ENCODE measurements at regions not wholly inside any gene's neighbourhood (a gene's known extent, or its start where the extent isn't known, plus 50 kb on each side); places are given as distances from the start of the nearest gene placed in this dataset.

DNA sequence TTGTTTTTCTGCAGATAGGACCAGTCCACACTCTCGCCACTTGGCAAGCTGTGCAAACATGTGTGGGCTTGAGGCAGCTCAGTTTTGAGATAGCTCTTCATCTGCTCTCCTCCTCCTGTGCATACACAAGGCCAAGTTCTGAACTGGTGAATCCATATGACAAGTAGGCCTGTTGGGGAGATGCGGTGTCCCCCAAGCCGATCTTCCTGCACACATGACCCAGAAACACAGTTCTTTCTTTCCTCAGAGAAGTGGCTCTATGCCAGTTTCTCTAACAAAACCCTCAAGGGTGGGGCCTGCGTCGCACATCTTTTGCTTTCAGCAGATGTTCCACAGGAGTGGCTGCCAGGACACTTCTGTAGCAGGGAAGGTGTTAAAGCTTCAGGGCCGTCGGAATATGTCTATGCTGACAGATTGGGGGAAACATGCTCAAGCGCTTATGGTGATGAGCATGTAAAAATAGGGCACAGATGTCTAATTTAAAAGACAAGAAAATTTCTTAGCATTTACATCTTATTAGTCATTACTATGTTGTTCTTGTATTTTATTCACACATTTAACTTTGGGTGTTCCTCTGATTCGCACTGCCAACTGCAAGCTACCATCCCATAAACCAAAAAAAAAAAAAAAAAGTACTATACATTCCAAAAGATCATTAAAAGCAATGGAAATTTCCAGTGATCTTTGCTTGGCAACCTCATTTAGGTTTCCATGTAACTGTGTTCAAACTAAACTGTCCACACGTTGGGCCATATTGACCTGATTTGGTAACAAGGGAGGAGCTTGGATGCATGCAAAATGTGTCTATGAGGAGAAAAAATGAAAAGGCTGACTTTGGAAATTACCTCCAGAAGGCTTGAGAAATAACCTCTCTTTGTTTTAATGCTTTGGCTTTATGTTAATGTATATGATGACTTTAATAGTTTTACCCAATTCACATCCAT lies 1055.5 kb upstream of the KLHL29 start:
- DNase-seq: no peak
- Histone ChIP-seq H3K27ac (ENCODE audit: low read length) (no peak overlapping the region), H2AFZ (ENCODE audit: low read depth, low read length) (no peak overlapping the region), H3K9ac (ENCODE audit: low read depth, low read length) (no peak overlapping the region), H3K9me3 (ENCODE audit: insufficient read depth, low read length, severe bottlenecking) (no peaks in the 10 kb centered on the region), H3K27me3 (ENCODE audit: insufficient read depth, low read length, poor library complexity) (no peaks in the 10 kb centered on the region), H4K20me1 (ENCODE audit: insufficient read depth, low read length) (no peaks in the 10 kb centered on the region), H3K4me2 (ENCODE audit: insufficient read depth, low read length) (no peak overlapping the region), H3K36me3 (ENCODE audit: insufficient read depth, low read length) (no peaks in the 10 kb centered on the region), H3K79me2 (ENCODE audit: insufficient read depth, low read length) (no peaks in the 10 kb centered on the region), H3K4me1 (ENCODE audit: insufficient read depth, low read length) (no peaks in the 10 kb centered on the region), H3K4me3 (ENCODE audit: low read depth in 1 of 2, low read length in 2 of 2) (no peak overlapping the region)
- no peak for ATAC-seq (ENCODE audit: insufficient read depth, low read depth)
- no peak for TF ChIP-seq EZH2 (IDR thresholded peaks at IDR 0.05; ENCODE audit: borderline replicate concordance, low read depth, low read length, severe bottlenecking)

DNA sequence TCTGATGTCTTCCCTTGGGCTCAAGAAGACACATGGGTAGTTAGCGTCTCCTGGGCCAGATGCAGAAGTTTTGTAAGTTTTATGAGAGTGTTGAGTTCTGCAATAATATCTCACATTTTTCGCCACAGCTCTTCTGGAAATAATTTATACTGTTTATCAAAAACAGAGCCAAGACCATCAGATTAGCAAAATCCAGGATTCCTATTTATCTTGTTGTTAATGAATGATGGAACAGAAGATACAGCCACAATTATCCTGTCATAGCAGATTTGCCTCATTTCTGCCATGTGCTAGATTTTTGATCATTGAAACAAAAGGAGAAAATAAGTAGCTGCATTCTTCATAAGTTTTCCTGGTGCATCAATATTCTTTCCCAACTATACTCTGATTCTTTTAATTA lies 1048.6 kb upstream of the KLHL29 start:
- TF ChIP-seq, protein P1, sequence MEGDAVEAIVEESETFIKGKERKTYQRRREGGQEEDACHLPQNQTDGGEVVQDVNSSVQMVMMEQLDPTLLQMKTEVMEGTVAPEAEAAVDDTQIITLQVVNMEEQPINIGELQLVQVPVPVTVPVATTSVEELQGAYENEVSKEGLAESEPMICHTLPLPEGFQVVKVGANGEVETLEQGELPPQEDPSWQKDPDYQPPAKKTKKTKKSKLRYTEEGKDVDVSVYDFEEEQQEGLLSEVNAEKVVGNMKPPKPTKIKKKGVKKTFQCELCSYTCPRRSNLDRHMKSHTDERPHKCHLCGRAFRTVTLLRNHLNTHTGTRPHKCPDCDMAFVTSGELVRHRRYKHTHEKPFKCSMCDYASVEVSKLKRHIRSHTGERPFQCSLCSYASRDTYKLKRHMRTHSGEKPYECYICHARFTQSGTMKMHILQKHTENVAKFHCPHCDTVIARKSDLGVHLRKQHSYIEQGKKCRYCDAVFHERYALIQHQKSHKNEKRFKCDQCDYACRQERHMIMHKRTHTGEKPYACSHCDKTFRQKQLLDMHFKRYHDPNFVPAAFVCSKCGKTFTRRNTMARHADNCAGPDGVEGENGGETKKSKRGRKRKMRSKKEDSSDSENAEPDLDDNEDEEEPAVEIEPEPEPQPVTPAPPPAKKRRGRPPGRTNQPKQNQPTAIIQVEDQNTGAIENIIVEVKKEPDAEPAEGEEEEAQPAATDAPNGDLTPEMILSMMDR (IDR thresholded peaks at IDR 0.05; ENCODE audit: borderline replicate concordance, extremely low read depth, low read length, poor library complexity, severe bottlenecking): no peak
- TF ChIP-seq EZH2 (IDR thresholded peaks at IDR 0.05; ENCODE audit: borderline replicate concordance, low read depth, low read length, severe bottlenecking): no peak
- no peak overlapping the region for H3K4me3 ChIP-seq (ENCODE audit: low read depth in 1 of 2, low read length in 2 of 2)
- no peaks in the 10 kb centered on the region for H3K4me1 ChIP-seq (ENCODE audit: insufficient read depth, low read length)

DNA sequence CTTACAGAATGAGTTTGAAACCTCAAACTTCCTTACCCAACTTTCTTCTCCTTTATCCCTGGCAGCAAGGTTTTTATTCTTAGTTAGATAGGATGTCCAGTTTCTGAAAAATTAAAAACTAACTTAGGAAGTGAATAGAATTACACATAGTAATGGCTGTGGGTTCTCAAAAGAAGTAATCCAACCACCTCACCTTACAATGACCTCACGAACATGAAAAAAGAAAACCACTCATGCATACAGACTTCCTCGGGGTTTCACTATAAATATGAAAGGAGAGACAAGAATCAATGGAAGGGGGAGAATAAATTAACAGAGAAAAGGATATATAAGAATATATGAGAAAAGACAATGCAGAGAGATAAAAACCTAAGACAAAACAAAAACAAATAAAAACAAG lies 1044.3 kb upstream of the KLHL29 start:
- no peaks in the 10 kb centered on the region for H3K27me3 ChIP-seq (ENCODE audit: insufficient read depth, low read length, poor library complexity)
- no peak overlapping the region for H2AFZ ChIP-seq (ENCODE audit: low read depth, low read length)
- no peaks in the 10 kb centered on the region for H4K20me1 ChIP-seq (ENCODE audit: insufficient read depth, low read length)
- TF ChIP-seq, protein P1 (IDR thresholded peaks at IDR 0.05; ENCODE audit: borderline replicate concordance, extremely low read depth, low read length, poor library complexity, severe bottlenecking): no peak
- TF ChIP-seq EZH2 (IDR thresholded peaks at IDR 0.05; ENCODE audit: borderline replicate concordance, low read depth, low read length, severe bottlenecking): no peak
- H3K27ac ChIP-seq (ENCODE audit: low read length): no peak overlapping the region
- no peaks in the 10 kb centered on the region for H3K4me1 ChIP-seq (ENCODE audit: insufficient read depth, low read length)
- no peak overlapping the region for H3K4me2 ChIP-seq (ENCODE audit: insufficient read depth, low read length)
- no peak for ATAC-seq (ENCODE audit: insufficient read depth, low read depth)
- H3K4me3 ChIP-seq (ENCODE audit: low read depth in 1 of 2, low read length in 2 of 2): no peak overlapping the region
- no peaks in the 10 kb centered on the region for H3K36me3 ChIP-seq (ENCODE audit: insufficient read depth, low read length)
- H3K9me3 ChIP-seq (ENCODE audit: insufficient read depth, low read length, severe bottlenecking): no peaks in the 10 kb centered on the region
- no peak for DNase-seq
- no peak overlapping the region for H3K9ac ChIP-seq (ENCODE audit: low read depth, low read length)
- H3K79me2 ChIP-seq (ENCODE audit: insufficient read depth, low read length): no peaks in the 10 kb centered on the region

More for the DNA sequence above, 1048.6 kb upstream of the KLHL29 start:
- DNase-seq (no peak), ATAC-seq (ENCODE audit: insufficient read depth, low read depth) (no peak)
- no peaks in the 10 kb centered on the region for H4K20me1 ChIP-seq (ENCODE audit: insufficient read depth, low read length)
- no peak overlapping the region for H3K9ac ChIP-seq (ENCODE audit: low read depth, low read length)
- no peak overlapping the region for H3K27ac ChIP-seq (ENCODE audit: low read length)
- no peaks in the 10 kb centered on the region for H3K9me3 ChIP-seq (ENCODE audit: insufficient read depth, low read length, severe bottlenecking)
- H3K36me3 ChIP-seq (ENCODE audit: insufficient read depth, low read length): no peaks in the 10 kb centered on the region
- H3K27me3 ChIP-seq (ENCODE audit: insufficient read depth, low read length, poor library complexity): no peaks in the 10 kb centered on the region
- no peaks in the 10 kb centered on the region for H3K79me2 ChIP-seq (ENCODE audit: insufficient read depth, low read length)
- no peak overlapping the region for H3K4me2 ChIP-seq (ENCODE audit: insufficient read depth, low read length)
- H2AFZ ChIP-seq (ENCODE audit: low read depth, low read length): no peak overlapping the region

DNA sequence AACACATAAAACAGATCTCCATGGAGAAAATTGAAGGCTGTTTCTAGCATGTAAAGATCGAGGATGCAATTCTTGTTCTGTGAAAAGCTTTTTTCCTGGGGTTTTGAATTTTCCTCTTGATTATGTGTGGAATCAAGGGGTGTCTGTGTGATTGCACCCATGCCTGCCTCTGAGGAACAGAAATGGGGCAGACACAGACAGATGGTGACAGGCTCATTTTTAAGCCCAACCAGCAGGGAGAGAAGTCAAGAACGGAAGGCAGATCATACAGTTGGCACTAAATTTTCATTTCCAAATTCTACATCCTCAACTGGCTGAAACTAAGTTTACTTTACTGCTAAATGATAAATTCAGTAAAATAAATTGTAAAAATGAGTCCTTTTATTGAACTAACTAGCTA lies 1037.7 kb upstream of the KLHL29 start:
- H3K79me2 ChIP-seq (ENCODE audit: insufficient read depth, low read length): no peaks in the 10 kb centered on the region
- no peaks in the 10 kb centered on the region for H3K4me1 ChIP-seq (ENCODE audit: insufficient read depth, low read length)
- no peaks in the 10 kb centered on the region for H3K9me3 ChIP-seq (ENCODE audit: insufficient read depth, low read length, severe bottlenecking)
- no peak overlapping the region for H3K4me2 ChIP-seq (ENCODE audit: insufficient read depth, low read length)
- no peak overlapping the region for H3K4me3 ChIP-seq (ENCODE audit: low read depth in 1 of 2, low read length in 2 of 2)
- H3K36me3 ChIP-seq (ENCODE audit: insufficient read depth, low read length): no peaks in the 10 kb centered on the region
- H3K9ac ChIP-seq (ENCODE audit: low read depth, low read length): no peak overlapping the region
- TF ChIP-seq EZH2 (IDR thresholded peaks at IDR 0.05; ENCODE audit: borderline replicate concordance, low read depth, low read length, severe bottlenecking): no peak
- TF ChIP-seq, protein P1 (IDR thresholded peaks at IDR 0.05; ENCODE audit: borderline replicate concordance, extremely low read depth, low read length, poor library complexity, severe bottlenecking): no peak
- no peaks in the 10 kb centered on the region for H3K27me3 ChIP-seq (ENCODE audit: insufficient read depth, low read length, poor library complexity)
- no peak overlapping the region for H3K27ac ChIP-seq (ENCODE audit: low read length)
- H2AFZ ChIP-seq (ENCODE audit: low read depth, low read length): no peak overlapping the region
- no peak for DNase-seq
- no peak for ATAC-seq (ENCODE audit: insufficient read depth, low read depth)
- no peaks in the 10 kb centered on the region for H4K20me1 ChIP-seq (ENCODE audit: insufficient read depth, low read length)

Data from DND-41 (cell line).